ENCODE measurements at regions not wholly inside any gene's neighbourhood (a gene's known extent, or its start where the extent isn't known, plus 50 kb on each side); places are given as distances from the start of the nearest gene placed in this dataset.

DNA sequence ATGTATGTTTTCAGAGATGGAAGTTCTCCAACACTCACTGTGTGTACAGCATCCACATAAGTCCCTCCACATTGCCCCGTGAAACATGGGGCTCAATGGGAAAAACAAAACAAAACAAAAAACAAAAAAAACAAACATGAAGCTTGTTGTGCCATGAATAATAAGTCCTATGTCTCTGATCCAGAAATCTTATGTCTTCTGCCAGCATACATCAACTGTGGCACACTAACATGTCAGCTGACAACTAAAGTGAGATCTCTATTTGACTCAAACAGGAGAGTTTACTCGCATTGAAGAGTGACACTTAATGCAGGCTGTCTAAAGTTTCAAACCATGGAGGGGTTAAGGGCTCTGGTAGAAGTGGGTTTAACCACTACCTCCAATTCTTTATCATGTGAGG lies 180.2 kb upstream of the ROBO1 start:
- Histone ChIP-seq H3K36me3 (replicated peaks in 1 of 2) (no peaks in the 10 kb centered on the region), H3K4me3 (no peak overlapping the region), H3K27ac (no peak overlapping the region), H3K9me3 (replicated peaks in 1 of 3) (no peaks in the 10 kb centered on the region), H3K4me1 (replicated peaks in 1 of 2) (no peaks in the 10 kb centered on the region), H3K27me3 (no peaks in the 10 kb centered on the region)
- TF ChIP-seq POLR2A (IDR thresholded peaks at IDR 0.05) = no peak
- TF ChIP-seq, protein P1, sequence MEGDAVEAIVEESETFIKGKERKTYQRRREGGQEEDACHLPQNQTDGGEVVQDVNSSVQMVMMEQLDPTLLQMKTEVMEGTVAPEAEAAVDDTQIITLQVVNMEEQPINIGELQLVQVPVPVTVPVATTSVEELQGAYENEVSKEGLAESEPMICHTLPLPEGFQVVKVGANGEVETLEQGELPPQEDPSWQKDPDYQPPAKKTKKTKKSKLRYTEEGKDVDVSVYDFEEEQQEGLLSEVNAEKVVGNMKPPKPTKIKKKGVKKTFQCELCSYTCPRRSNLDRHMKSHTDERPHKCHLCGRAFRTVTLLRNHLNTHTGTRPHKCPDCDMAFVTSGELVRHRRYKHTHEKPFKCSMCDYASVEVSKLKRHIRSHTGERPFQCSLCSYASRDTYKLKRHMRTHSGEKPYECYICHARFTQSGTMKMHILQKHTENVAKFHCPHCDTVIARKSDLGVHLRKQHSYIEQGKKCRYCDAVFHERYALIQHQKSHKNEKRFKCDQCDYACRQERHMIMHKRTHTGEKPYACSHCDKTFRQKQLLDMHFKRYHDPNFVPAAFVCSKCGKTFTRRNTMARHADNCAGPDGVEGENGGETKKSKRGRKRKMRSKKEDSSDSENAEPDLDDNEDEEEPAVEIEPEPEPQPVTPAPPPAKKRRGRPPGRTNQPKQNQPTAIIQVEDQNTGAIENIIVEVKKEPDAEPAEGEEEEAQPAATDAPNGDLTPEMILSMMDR (IDR thresholded peaks at IDR 0.05) = no peak
- DNase-seq = no peak
- intact Hi-C loops (cut with DNase I) = no loop called here
- WGBS, 4 donors = 79 to 91% (median 86%) methylated on average over 2 of the region's 2 CpGs

DNA sequence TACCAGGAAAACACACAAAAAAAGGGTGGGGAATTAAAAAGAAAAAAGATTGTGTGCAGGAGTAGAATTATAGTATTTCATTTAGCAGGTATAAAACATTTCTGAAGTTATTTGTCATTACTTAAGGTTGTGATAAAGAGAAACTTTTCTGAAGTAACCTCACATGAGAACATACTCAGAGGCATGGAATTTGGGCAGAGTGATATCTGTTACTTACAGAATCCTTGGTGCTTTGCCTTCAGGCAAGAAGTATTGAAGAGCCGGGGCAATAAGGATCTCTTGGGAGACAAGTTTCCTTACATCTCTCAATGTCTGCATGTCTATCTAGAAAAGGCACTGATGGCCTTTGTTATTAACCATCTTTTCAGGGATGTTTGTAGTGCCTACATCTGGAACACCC lies 179.7 kb upstream of the ROBO1 start:
- no peak overlapping the region for H3K4me3 ChIP-seq
- no peak for DNase-seq
- no peaks in the 10 kb centered on the region for H3K27me3 ChIP-seq
- no peaks in the 10 kb centered on the region for H3K9me3 ChIP-seq (replicated peaks in 1 of 3)
- H3K36me3 ChIP-seq (replicated peaks in 1 of 2) = no peaks in the 10 kb centered on the region
- 84 to 94% (median 88%) methylated on average over 1 of the region's 1 CpG for WGBS, 4 donors
- H3K4me1 ChIP-seq (replicated peaks in 1 of 2) = no peaks in the 10 kb centered on the region
- intact Hi-C loops (cut with DNase I) = no loop called here
- TF ChIP-seq POLR2A (IDR thresholded peaks at IDR 0.05) = no peak
- TF ChIP-seq, protein P1 (IDR thresholded peaks at IDR 0.05) = no peak
- no peak overlapping the region for H3K27ac ChIP-seq

DNA sequence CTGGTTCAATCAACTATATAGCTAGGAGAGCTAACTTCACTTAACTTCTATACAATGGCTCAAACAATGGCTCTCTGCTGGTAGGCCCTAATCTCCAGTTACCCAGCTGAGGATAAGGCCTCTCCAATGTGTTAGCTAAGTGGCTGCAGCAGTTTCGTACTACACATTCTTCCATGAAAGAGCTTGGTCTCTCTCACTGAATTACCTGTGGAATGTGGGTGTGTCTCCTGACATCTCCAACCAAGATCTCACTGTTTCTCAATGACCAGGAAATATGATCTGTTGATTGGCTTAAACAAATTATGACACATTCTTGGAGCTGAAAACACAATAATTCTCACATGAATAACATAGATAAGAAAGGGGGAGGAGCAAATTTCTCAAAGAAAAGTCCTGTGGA lies 169.8 kb upstream of the ROBO1 start:
- no peak for TF ChIP-seq POLR2A (IDR thresholded peaks at IDR 0.05)
- TF ChIP-seq, protein P1 (IDR thresholded peaks at IDR 0.05) = no peak
- no peak overlapping the region for H3K27ac ChIP-seq
- no peaks in the 10 kb centered on the region for H3K36me3 ChIP-seq (replicated peaks in 1 of 2)
- 61 to 78% (median 63%) methylated on average over 1 of the region's 1 CpG for WGBS, 4 donors
- DNase-seq = no peak
- no peak overlapping the region for H3K4me3 ChIP-seq
- no peaks in the 10 kb centered on the region for H3K4me1 ChIP-seq (replicated peaks in 1 of 2)
- intact Hi-C loops (cut with DNase I) = no loop called here
- H3K9me3 ChIP-seq (replicated peaks in 1 of 3) = no peaks in the 10 kb centered on the region
- no peaks in the 10 kb centered on the region for H3K27me3 ChIP-seq

DNA sequence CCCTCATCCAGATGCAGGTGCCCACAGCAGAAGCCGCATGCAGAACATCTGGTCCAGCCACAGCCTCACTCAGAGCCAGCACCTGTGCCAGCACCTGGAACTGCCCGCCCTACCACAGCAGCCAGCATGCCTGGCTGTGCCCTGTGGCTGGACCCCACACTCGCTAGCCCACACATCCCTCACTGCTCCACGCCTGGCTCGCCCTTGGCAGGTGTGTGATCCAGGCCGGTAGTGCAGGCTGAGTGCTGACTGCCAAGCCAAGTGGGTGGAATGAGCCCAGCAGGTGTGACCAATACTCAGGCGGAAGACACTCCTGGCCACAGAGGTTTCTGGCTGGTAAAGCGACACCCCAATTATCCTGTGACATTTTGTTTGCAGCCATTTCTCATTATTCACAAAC lies 162.4 kb upstream of the ROBO1 start:
- Histone ChIP-seq H3K36me3 (replicated peaks in 1 of 2) (no peaks in the 10 kb centered on the region), H3K27ac (no peak overlapping the region), H3K4me3 (no peak overlapping the region), H3K4me1 (replicated peaks in 1 of 2) (no peaks in the 10 kb centered on the region), H3K9me3 (replicated peaks in 1 of 3) (no peaks in the 10 kb centered on the region), H3K27me3 (no peaks in the 10 kb centered on the region)
- DNase-seq = no peak
- 73 to 87% (median 87%) methylated on average over 4 to 8 of the region's 8 CpGs for WGBS, 4 donors
- intact Hi-C loops (cut with DNase I) = no loop called here
- TF ChIP-seq, protein P1 (IDR thresholded peaks at IDR 0.05) = no peak
- no peak for TF ChIP-seq POLR2A (IDR thresholded peaks at IDR 0.05)
